Rectal smooth muscle tissue (tissue), 1 donor: ENCODE measurements at regions not wholly inside any gene's neighbourhood (a gene's known extent, or its start where the extent isn't known, plus 50 kb on each side); places are given as distances from the start of the nearest gene placed in this dataset.

Source experiments
- H3K27ac ChIP-seq: one replicate; pipeline ENCODE4 v1.7.0; 2013; ENCODE audit warnings: low read depth, low read length, inconsistent platforms
- H3K27me3 ChIP-seq: one replicate; pipeline ENCODE4 v1.7.0; 2013; ENCODE audit warnings: low read length; ENCODE audit not compliant: control insufficient read depth, insufficient read depth
- H3K36me3 ChIP-seq: one replicate; pipeline ENCODE4 v1.7.0; 2013; ENCODE audit warnings: low read length; ENCODE audit not compliant: control insufficient read depth, insufficient read depth
- H3K4me1 ChIP-seq: one replicate; pipeline ENCODE4 v1.7.0; 2013; ENCODE audit warnings: low read length; ENCODE audit not compliant: control insufficient read depth, insufficient read depth
- H3K4me3 ChIP-seq: one replicate; pipeline ENCODE4 v1.7.0; 2013; ENCODE audit warnings: low read length
- H3K9ac ChIP-seq: one replicate; pipeline ENCODE4 v1.7.0; 2013; ENCODE audit warnings: low read length

- H3K27ac ChIP-seq = no peak overlapping the region
- H3K9ac ChIP-seq = no peak overlapping the region
- no peaks in the 10 kb centered on the region for H3K27me3 ChIP-seq
- H3K4me3 ChIP-seq = no peak overlapping the region
- H3K36me3 ChIP-seq = no peaks in the 10 kb centered on the region
- peaks cover 9% of the 10 kb centered on the region for H3K4me1 ChIP-seq
Measured at GRCh38 chr3:124174910-124175874, 183.3 kb upstream of the ROPN1 start.

- H3K27ac ChIP-seq = no peak overlapping the region
- no peaks in the 10 kb centered on the region for H3K27me3 ChIP-seq
- no peak overlapping the region for H3K9ac ChIP-seq
- peaks cover 9% of the 10 kb centered on the region for H3K4me1 ChIP-seq
- H3K36me3 ChIP-seq = no peaks in the 10 kb centered on the region
- H3K4me3 ChIP-seq = no peak overlapping the region
Measured at GRCh38 chr3:124177071-124177470, 185.1 kb upstream of the ROPN1 start.

- H3K27ac ChIP-seq = no peak overlapping the region
- H3K4me3 ChIP-seq = no peak overlapping the region
- H3K9ac ChIP-seq = no peak overlapping the region
- H3K36me3 ChIP-seq = no peaks in the 10 kb centered on the region
- H3K4me1 ChIP-seq = peaks cover 9% of the 10 kb centered on the region
- no peaks in the 10 kb centered on the region for H3K27me3 ChIP-seq
Measured at GRCh38 chr3:124178531-124178930, 186.6 kb upstream of the ROPN1 start.

GRCh38 chr3:124200407-124200806 lies 208.5 kb upstream of the ROPN1 start:
- H3K4me3 ChIP-seq = no peak overlapping the region
- no peaks in the 10 kb centered on the region for H3K27me3 ChIP-seq
- H3K36me3 ChIP-seq = no peaks in the 10 kb centered on the region
- H3K4me1 ChIP-seq = peaks cover 2% of the 10 kb centered on the region
- H3K9ac ChIP-seq = no peak overlapping the region
- H3K27ac ChIP-seq = no peak overlapping the region

- H3K27ac ChIP-seq = no peak overlapping the region
Measured at GRCh38 chr3:124201226-124201625, 209.3 kb upstream of the ROPN1 start.

GRCh38 chr3:124201786-124202185 lies 209.9 kb upstream of the ROPN1 start:
- Histone ChIP-seq H3K27me3 (no peaks in the 10 kb centered on the region), H3K9ac (no peak overlapping the region), H3K36me3 (no peaks in the 10 kb centered on the region), H3K4me3 (no peak overlapping the region), H3K27ac (no peak overlapping the region), H3K4me1 (peaks cover 2% of the 10 kb centered on the region)

More at GRCh38 chr3:124201226-124201625, 209.3 kb upstream of the ROPN1 start:
- no peaks in the 10 kb centered on the region for H3K27me3 ChIP-seq
- H3K4me3 ChIP-seq = no peak overlapping the region
- peaks cover 2% of the 10 kb centered on the region for H3K4me1 ChIP-seq
- no peaks in the 10 kb centered on the region for H3K36me3 ChIP-seq
- no peak overlapping the region for H3K9ac ChIP-seq

- H3K27me3 ChIP-seq = no peaks in the 10 kb centered on the region
- H3K36me3 ChIP-seq = no peaks in the 10 kb centered on the region
- H3K4me1 ChIP-seq = peaks cover 2% of the 10 kb centered on the region
- no peak overlapping the region for H3K27ac ChIP-seq
- H3K4me3 ChIP-seq = no peak overlapping the region
- H3K9ac ChIP-seq = no peak overlapping the region
Measured at GRCh38 chr3:124202754-124203153, 210.8 kb upstream of the ROPN1 start.

- H3K36me3 ChIP-seq = no peaks in the 10 kb centered on the region
- no peak overlapping the region for H3K4me3 ChIP-seq
- H3K27me3 ChIP-seq = no peaks in the 10 kb centered on the region
- H3K27ac ChIP-seq = no peak overlapping the region
- peaks cover 2% of the 10 kb centered on the region for H3K4me1 ChIP-seq
- no peak overlapping the region for H3K9ac ChIP-seq
Measured at GRCh38 chr3:124203292-124203691, 211.4 kb upstream of the ROPN1 start.

GRCh38 chr3:124206225-124207055 lies 214.5 kb upstream of the ROPN1 start:
- Histone ChIP-seq H3K27me3 (no peaks in the 10 kb centered on the region), H3K36me3 (no peaks in the 10 kb centered on the region), H3K4me1 (peaks cover 2% of the 10 kb centered on the region), H3K27ac (no peak overlapping the region), H3K4me3 (no peak overlapping the region), H3K9ac (no peak overlapping the region)

GRCh38 chr3:124207077-124207476 lies 215.2 kb upstream of the ROPN1 start:
- Histone ChIP-seq H3K4me1 (peaks cover 2% of the 10 kb centered on the region), H3K36me3 (no peaks in the 10 kb centered on the region), H3K27ac (no peak overlapping the region), H3K9ac (no peak overlapping the region), H3K4me3 (no peak overlapping the region), H3K27me3 (no peaks in the 10 kb centered on the region)

- Histone ChIP-seq H3K9ac (no peak overlapping the region), H3K4me1 (no peaks in the 10 kb centered on the region), H3K27me3 (no peaks in the 10 kb centered on the region), H3K27ac (no peak overlapping the region), H3K4me3 (no peak overlapping the region), H3K36me3 (no peaks in the 10 kb centered on the region)
Measured at GRCh38 chr3:124207873-124208485, 216.1 kb upstream of the ROPN1 start.

- no peak overlapping the region for H3K4me3 ChIP-seq
- H3K4me1 ChIP-seq = no peaks in the 10 kb centered on the region
- no peak overlapping the region for H3K9ac ChIP-seq
- H3K27ac ChIP-seq = no peak overlapping the region
- no peaks in the 10 kb centered on the region for H3K27me3 ChIP-seq
- H3K36me3 ChIP-seq = no peaks in the 10 kb centered on the region
Measured at GRCh38 chr3:124209426-124209825, 217.5 kb upstream of the ROPN1 start.
